Mucosa of descending colon (tissue), 3 donors: ENCODE measurements at regions not wholly inside any gene's neighbourhood (a gene's known extent, or its start where the extent isn't known, plus 50 kb on each side); places are given as distances from the start of the nearest gene placed in this dataset.

Source experiments
- ATAC-seq: fragments of 200-7000 bp; cut with Tn5 transposase; one replicate; pipeline ENCODE4 v1.9.1; 2020; ENCODE audit warnings: mild to moderate bottlenecking, moderate library complexity
- DNase-seq, 3 donors: peaks; one replicate each; pipeline ENCODE4 v3.0.0-alpha.2; 2020
- H3K36me3 ChIP-seq: fragments of 200-600 bp; one replicate; pipeline ENCODE4 v1.8.0; 2021; ENCODE audit warnings: low read depth, mild to moderate bottlenecking
- H3K4me1 ChIP-seq: fragments of 200-600 bp; one replicate; pipeline ENCODE4 v1.8.0; 2021; ENCODE audit warnings: low read depth, mild to moderate bottlenecking
- H3K4me3 ChIP-seq: fragments of 200-600 bp; one replicate; pipeline ENCODE4 v1.8.0; 2021; ENCODE audit warnings: mild to moderate bottlenecking
- H3K9me3 ChIP-seq: fragments of 200-600 bp; one replicate; pipeline ENCODE4 v1.8.0; 2021; ENCODE audit warnings: mild to moderate bottlenecking
- intact Hi-C, 2 donors: fragments of 100-400 bp; cut with DNase I in 1 of 2; cut with micrococcal nuclease in 1 of 2; formaldehyde crosslinking; loops; one replicate each; pipeline versions ENCODE4 v1.11.0 to v1.11.1; 2022; cut with DNase I, micrococcal nuclease
- TF ChIP-seq, protein P1 (sequence below): fragments of 200-600 bp; IDR thresholded peaks from one replicate; pipeline ENCODE4 v1.8.0; 2022; ENCODE audit warnings: antibody characterized with exemption, mild to moderate bottlenecking
- donor health status: DM: no; HTN: no; CAD: no; lungs with moderate emphysema.
- donor health status: DM: no; HTN: no; CAD: no.
- donor health status: DM: no; HTN: yes; CAD: no.

DNA sequence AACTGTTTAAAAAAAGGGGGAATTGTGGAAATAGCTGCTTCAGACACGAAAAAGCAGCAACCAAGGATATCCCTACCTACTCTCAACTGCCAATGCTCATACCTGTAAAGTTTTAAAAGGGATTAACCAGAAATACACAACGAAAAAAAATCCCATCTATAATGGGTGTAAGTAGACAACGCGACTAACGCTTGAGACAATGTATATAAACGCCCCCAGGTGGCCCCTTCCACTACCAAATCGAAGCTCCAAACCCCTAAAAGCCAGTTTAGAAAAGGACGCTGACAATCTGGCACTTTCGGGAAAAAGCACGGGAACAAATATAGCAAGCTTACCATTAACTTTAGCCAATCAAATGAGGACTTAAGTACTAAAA lies 94.5 kb upstream of the BTN3A2 start:
- intact Hi-C loops = no loop called here
- Histone ChIP-seq H3K9me3 (no peaks in the 10 kb centered on the region), H3K36me3 (no peaks in the 10 kb centered on the region), H3K4me3 (no peak overlapping the region), H3K4me1 (peaks cover 7% of the 10 kb centered on the region)
- TF ChIP-seq, protein P1, sequence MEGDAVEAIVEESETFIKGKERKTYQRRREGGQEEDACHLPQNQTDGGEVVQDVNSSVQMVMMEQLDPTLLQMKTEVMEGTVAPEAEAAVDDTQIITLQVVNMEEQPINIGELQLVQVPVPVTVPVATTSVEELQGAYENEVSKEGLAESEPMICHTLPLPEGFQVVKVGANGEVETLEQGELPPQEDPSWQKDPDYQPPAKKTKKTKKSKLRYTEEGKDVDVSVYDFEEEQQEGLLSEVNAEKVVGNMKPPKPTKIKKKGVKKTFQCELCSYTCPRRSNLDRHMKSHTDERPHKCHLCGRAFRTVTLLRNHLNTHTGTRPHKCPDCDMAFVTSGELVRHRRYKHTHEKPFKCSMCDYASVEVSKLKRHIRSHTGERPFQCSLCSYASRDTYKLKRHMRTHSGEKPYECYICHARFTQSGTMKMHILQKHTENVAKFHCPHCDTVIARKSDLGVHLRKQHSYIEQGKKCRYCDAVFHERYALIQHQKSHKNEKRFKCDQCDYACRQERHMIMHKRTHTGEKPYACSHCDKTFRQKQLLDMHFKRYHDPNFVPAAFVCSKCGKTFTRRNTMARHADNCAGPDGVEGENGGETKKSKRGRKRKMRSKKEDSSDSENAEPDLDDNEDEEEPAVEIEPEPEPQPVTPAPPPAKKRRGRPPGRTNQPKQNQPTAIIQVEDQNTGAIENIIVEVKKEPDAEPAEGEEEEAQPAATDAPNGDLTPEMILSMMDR = no peak
- no peak for DNase-seq
- ATAC-seq = no peak

DNA sequence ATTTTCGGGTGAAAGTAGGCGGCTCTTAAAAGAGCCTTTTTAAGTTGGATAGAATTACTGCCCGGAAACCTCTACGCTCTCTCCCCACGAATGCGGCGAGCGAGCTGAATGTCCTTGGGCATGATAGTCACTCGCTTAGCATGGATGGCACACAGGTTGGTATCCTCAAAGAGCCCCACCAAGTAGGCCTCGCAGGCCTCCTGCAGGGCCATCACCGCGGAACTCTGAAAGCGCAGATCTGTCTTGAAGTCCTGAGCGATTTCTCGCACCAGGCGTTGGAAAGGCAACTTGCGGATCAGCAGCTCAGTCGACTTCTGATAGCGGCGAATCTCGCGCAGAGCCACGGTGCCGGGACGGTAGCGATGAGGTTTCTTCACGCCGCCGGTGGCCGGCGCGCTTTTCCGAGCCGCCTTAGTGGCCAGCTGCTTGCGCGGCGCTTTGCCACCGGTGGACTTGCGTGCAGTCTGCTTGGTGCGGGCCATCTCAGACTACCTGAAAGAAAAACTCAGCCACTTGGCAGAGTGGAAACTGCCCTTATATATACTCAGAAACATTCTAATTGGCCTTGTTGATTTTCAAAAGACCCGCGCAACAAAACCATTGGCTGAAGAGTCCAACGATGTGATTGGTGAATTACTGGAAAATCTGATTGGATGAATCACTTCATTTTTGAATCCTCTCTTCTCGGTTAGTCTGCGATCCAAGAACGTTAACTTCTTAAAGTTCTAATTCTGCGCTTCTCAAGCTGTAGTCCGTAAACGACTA lies 93.9 kb upstream of the BTN3A2 start:
- Histone ChIP-seq H3K4me3 (no peak overlapping the region), H3K4me1 (peaks cover 7% of the 10 kb centered on the region), H3K36me3 (no peaks in the 10 kb centered on the region), H3K9me3 (no peaks in the 10 kb centered on the region)
- intact Hi-C loops = no loop called here
- DNase-seq (peak; percentile 66 to 92 (median 73)), ATAC-seq (peak; percentile 60)
- TF ChIP-seq, protein P1 = no peak

DNA sequence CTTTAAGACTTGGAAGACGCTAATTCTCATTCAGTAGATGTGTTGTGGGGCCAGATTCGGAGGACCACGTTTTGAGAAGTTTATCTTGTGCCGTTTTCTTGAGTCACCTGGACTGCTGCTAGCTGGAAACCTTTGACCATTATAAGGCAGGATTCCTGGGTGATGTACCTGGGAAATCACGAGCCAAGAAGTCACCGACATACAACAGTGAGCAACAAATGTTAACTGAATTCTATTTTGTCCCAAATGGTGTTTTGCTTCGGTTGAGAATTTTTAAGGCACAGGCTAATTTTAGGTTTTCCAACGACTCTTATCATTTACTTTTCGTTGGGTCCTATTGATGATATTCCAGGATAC lies 93.4 kb upstream of the BTN3A2 start:
- TF ChIP-seq, protein P1 = no peak
- Histone ChIP-seq H3K9me3 (no peaks in the 10 kb centered on the region), H3K4me3 (no peak overlapping the region), H3K36me3 (no peaks in the 10 kb centered on the region), H3K4me1 (peaks cover 7% of the 10 kb centered on the region)
- DNase-seq (no peak), ATAC-seq (peak; percentile 18)
- intact Hi-C loops = no loop called here

DNA sequence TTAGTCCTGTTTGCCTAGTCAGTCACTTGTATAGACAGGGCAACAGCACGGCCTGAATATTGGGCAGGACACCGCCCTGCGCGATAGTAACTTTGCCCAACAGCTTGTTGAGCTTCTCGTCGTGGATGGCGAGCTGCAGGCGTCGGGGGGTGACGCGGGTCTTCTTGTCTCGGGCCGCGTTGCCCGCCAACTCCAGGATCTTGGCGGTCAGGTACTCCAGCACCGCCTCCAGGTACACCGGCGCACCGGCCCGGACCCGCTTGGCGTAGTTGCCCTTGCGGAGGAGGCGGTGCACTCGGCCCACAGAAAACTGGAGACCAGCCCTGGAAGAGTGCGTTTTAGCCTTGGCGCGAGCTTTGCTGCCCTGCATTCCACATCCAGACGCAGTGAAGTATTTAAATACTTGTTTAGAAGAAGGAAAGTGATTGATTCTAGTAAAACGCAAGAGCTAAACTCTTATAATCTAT lies 92.8 kb upstream of the BTN3A2 start:
- ATAC-seq (peak; percentile 57), DNase-seq (peak; percentile 75 to 86 (median 82))
- H3K36me3 ChIP-seq = no peaks in the 10 kb centered on the region
- H3K4me1 ChIP-seq = peaks cover 7% of the 10 kb centered on the region
- intact Hi-C loops = no loop called here
- H3K9me3 ChIP-seq = no peaks in the 10 kb centered on the region
- H3K4me3 ChIP-seq = peak overlapping the region; percentile 4
- TF ChIP-seq, protein P1 = peak; percentile 5

DNA sequence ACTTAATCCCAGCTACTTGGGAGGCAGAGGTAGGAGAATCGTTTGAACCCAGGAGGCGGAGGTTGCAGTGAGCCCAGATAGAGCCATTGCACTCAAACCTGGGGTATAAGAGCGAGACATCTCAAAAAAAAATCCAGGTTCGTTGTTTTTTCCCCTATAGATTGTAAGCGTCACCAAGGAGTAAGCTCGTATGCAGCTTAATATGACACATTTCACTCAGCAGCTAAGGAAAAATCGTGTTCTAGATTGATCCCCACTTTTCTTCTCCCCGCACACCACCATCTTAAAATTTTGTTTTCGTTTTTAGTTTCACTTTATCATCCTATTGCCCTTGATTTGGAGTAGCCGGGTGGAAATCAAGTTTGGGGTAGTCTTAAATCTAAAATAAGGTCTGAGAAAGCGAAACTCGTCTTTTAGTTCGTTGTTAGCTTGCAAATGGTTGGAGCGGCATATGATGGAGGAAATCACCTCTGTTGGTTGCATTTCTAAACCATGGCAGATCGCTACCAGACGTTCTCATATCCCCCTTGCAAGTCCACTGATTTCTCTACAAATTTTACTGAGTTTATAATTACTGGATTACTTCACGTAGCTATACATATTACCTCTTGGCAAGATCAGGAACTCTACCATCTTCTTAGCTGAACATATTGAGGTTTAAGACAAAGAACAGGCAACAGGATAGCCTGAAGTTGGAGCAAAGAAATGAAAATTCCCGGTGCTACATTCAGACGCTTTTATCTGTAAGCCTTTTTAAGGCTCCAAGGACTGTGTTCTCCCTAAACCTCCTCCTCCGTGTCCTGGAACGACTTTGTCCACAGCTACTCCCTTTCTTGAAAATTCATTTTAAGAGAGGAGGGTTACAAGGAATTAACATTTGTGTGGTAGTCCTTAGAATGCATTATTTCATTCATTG lies 91.1 kb upstream of the BTN3A2 start:
- no peak for ATAC-seq
- intact Hi-C loops = no loop called here

More for the DNA sequence above, 91.1 kb upstream of the BTN3A2 start:
- Histone ChIP-seq H3K36me3 (no peaks in the 10 kb centered on the region), H3K4me1 (peaks cover 7% of the 10 kb centered on the region), H3K4me3 (no peak overlapping the region), H3K9me3 (no peaks in the 10 kb centered on the region)
- TF ChIP-seq, protein P1 = no peak
- DNase-seq = no peak
